ENCODE measurements at regions not wholly inside any gene's neighbourhood (a gene's known extent, or its start where the extent isn't known, plus 50 kb on each side); places are given as distances from the start of the nearest gene placed in this dataset.

- peak; percentile 16 for DNase-seq (ENCODE audit: low read depth)
- Histone ChIP-seq H3K4me3 (ENCODE audit: low read length) (no peak overlapping the region), H3K4me1 (ENCODE audit: control insufficient read depth, insufficient read depth, low read length) (peaks cover 8% of the 10 kb centered on the region)
Observed at GRCh38 chr6:81901551-81901966, 149.1 kb upstream of the TENT5A start.

DNA sequence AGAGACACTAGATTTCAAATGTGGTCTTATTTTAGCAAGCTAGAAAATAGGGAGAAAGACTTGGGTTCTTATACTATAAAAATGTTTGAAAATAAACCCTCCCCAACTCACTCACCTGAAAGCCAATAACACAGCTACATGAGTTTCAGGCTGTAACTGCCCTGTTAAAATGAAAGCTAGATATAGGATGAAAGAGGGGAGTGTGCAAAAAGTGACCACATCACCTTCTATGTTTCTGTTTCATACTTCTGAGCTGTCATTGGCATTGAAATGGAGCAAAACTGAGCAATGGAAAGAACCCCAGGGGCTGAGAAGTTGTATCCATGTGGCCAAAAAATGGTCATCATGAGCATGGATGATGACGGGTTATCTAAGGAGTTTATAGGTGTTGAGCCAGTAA is 148.1 kb upstream of the TENT5A start:
- peaks cover 4% of the 10 kb centered on the region for H3K9me3 ChIP-seq (ENCODE audit: control insufficient read depth, low read length)
- no peaks in the 10 kb centered on the region for H3K27me3 ChIP-seq (replicated peaks; ENCODE audit: control insufficient read depth, insufficient read depth, low read length)
- no peak overlapping the region for H3K4me3 ChIP-seq (ENCODE audit: low read length)
- H3K9ac ChIP-seq (ENCODE audit: low read length): no peak overlapping the region
- peaks cover 10% of the 10 kb centered on the region for H3K4me1 ChIP-seq (ENCODE audit: control insufficient read depth, insufficient read depth, low read length)
- H3K36me3 ChIP-seq (ENCODE audit: control insufficient read depth, insufficient read depth, low read length, severe bottlenecking): no peaks in the 10 kb centered on the region
- DNase-seq (ENCODE audit: low read depth): no peak

More at GRCh38 chr6:81901551-81901966, 149.1 kb upstream of the TENT5A start:
- Histone ChIP-seq H3K9ac (ENCODE audit: low read length) (no peak overlapping the region), H3K36me3 (ENCODE audit: control insufficient read depth, insufficient read depth, low read length, severe bottlenecking) (no peaks in the 10 kb centered on the region), H3K27me3 (replicated peaks; ENCODE audit: control insufficient read depth, insufficient read depth, low read length) (no peaks in the 10 kb centered on the region), H3K9me3 (ENCODE audit: control insufficient read depth, low read length) (peaks cover 4% of the 10 kb centered on the region)

GRCh38 chr6:81897793-81898192 is 145.3 kb upstream of the TENT5A start:
- H3K4me1 ChIP-seq (ENCODE audit: control insufficient read depth, insufficient read depth, low read length): peaks cover 28% of the 10 kb centered on the region
- no peaks in the 10 kb centered on the region for H3K36me3 ChIP-seq (ENCODE audit: control insufficient read depth, insufficient read depth, low read length, severe bottlenecking)
- no peak overlapping the region for H3K4me3 ChIP-seq (ENCODE audit: low read length)
- DNase-seq (ENCODE audit: low read depth): no peak
- H3K9ac ChIP-seq (ENCODE audit: low read length): no peak overlapping the region
- no peaks in the 10 kb centered on the region for H3K27me3 ChIP-seq (replicated peaks; ENCODE audit: control insufficient read depth, insufficient read depth, low read length)
- peaks cover under 1% of the 10 kb centered on the region for H3K9me3 ChIP-seq (ENCODE audit: control insufficient read depth, low read length)

- no peak overlapping the region for H3K4me3 ChIP-seq (ENCODE audit: low read length)
- no peaks in the 10 kb centered on the region for H3K27me3 ChIP-seq (replicated peaks; ENCODE audit: control insufficient read depth, insufficient read depth, low read length)
- no peaks in the 10 kb centered on the region for H3K36me3 ChIP-seq (ENCODE audit: control insufficient read depth, insufficient read depth, low read length, severe bottlenecking)
- H3K4me1 ChIP-seq (ENCODE audit: control insufficient read depth, insufficient read depth, low read length): peaks cover 27% of the 10 kb centered on the region
- DNase-seq (ENCODE audit: low read depth): no peak
- no peaks in the 10 kb centered on the region for H3K9me3 ChIP-seq (ENCODE audit: control insufficient read depth, low read length)
- no peak overlapping the region for H3K9ac ChIP-seq (ENCODE audit: low read length)
Observed at GRCh38 chr6:81896525-81897503, 144.3 kb upstream of the TENT5A start.

- no peaks in the 10 kb centered on the region for H3K27me3 ChIP-seq (replicated peaks; ENCODE audit: control insufficient read depth, insufficient read depth, low read length)
- H3K4me3 ChIP-seq (ENCODE audit: low read length): peak overlapping the region; percentile 73
- DNase-seq (ENCODE audit: low read depth): peak; percentile 66
- peaks cover 31% of the 10 kb centered on the region for H3K4me1 ChIP-seq (ENCODE audit: control insufficient read depth, insufficient read depth, low read length)
- peak overlapping the region; percentile 59 for H3K9ac ChIP-seq (ENCODE audit: low read length)
- H3K36me3 ChIP-seq (ENCODE audit: control insufficient read depth, insufficient read depth, low read length, severe bottlenecking): no peaks in the 10 kb centered on the region
- H3K9me3 ChIP-seq (ENCODE audit: control insufficient read depth, low read length): no peaks in the 10 kb centered on the region
Observed at GRCh38 chr6:81895511-81896185, 143.2 kb upstream of the TENT5A start.

DNA sequence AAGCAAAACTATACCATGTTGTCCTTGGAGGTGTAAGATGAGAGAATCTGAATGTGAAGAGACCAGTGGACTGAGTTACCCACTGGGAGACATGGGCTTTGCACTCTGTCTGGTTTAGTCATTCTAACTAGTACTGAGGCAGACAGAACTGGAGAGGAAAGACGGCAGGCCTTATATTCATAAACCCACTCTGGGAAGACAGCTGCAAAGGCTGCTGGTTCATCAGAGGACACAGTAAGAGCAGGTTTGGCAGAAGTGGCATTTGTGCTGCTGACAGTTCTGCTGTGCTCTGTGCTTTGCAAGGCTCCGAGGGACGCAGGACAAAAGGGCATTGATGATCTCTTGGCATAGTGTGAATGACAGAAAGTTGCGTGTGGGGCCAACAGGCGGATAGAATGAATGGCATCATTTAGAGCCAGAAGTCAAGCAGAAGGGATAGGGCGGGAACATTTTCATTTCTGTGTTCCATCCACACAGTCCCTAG is 142.3 kb upstream of the TENT5A start:
- DNase-seq (ENCODE audit: low read depth): peak; percentile 7
- Histone ChIP-seq H3K27me3 (replicated peaks; ENCODE audit: control insufficient read depth, insufficient read depth, low read length) (no peaks in the 10 kb centered on the region), H3K9ac (ENCODE audit: low read length) (peak overlapping the region; percentile 59), H3K4me3 (ENCODE audit: low read length) (peak overlapping the region; percentile 73), H3K4me1 (ENCODE audit: control insufficient read depth, insufficient read depth, low read length) (peaks cover 34% of the 10 kb centered on the region), H3K9me3 (ENCODE audit: control insufficient read depth, low read length) (no peaks in the 10 kb centered on the region), H3K36me3 (ENCODE audit: control insufficient read depth, insufficient read depth, low read length, severe bottlenecking) (no peaks in the 10 kb centered on the region)

GRCh38 chr6:81894306-81894705 is 141.8 kb upstream of the TENT5A start:
- Histone ChIP-seq H3K4me1 (ENCODE audit: control insufficient read depth, insufficient read depth, low read length) (peaks cover 34% of the 10 kb centered on the region), H3K9ac (ENCODE audit: low read length) (peak overlapping the region; percentile 59), H3K36me3 (ENCODE audit: control insufficient read depth, insufficient read depth, low read length, severe bottlenecking) (no peaks in the 10 kb centered on the region), H3K9me3 (ENCODE audit: control insufficient read depth, low read length) (no peaks in the 10 kb centered on the region), H3K4me3 (ENCODE audit: low read length) (peak overlapping the region; percentile 73), H3K27me3 (replicated peaks; ENCODE audit: control insufficient read depth, insufficient read depth, low read length) (no peaks in the 10 kb centered on the region)
- DNase-seq (ENCODE audit: low read depth): peak; percentile 66

DNA sequence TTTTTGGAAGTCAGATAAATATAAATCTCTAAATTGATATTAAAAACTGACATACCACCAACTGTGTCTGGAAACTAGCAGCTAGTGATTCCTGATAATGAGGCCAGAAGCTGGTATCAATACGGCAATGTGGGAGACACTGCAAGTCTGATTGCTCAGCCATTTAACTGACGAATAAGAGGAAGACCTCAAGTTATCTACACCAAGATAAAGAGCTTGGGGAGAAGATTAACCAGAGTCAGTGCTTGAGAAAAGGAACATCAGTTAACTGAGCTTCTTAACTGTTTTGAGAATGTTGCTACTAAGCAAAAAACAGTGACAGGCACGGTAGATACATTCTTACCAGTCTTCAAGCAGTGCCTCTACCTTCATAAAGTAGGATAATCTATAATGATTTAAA is 140.4 kb upstream of the TENT5A start:
- Histone ChIP-seq H3K27me3 (replicated peaks; ENCODE audit: control insufficient read depth, insufficient read depth, low read length) (no peaks in the 10 kb centered on the region), H3K9me3 (ENCODE audit: control insufficient read depth, low read length) (no peaks in the 10 kb centered on the region), H3K36me3 (ENCODE audit: control insufficient read depth, insufficient read depth, low read length, severe bottlenecking) (no peaks in the 10 kb centered on the region), H3K4me1 (ENCODE audit: control insufficient read depth, insufficient read depth, low read length) (peaks cover 34% of the 10 kb centered on the region), H3K4me3 (ENCODE audit: low read length) (no peak overlapping the region), H3K9ac (ENCODE audit: low read length) (no peak overlapping the region)
- no peak for DNase-seq (ENCODE audit: low read depth)

DNA sequence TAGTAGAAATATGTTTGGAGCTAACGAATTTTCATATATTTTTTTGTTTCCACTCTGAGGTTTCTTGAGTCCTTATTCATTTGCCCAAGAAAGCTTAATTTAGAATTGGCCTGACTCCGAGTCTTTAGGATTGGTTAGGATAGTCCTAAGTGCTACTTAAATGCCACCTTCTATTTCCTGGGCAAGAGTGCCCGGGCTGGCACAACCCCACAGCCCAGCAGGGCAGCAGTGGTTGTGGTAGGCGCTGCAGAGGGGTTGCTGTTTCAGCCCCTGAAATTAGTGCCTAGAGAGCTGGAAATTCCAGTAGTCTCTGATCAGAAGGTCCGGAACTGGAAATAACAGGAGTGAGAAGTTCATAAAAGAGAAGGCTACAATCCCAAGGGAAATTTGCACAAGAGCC is 139.4 kb upstream of the TENT5A start:
- peaks cover 34% of the 10 kb centered on the region for H3K4me1 ChIP-seq (ENCODE audit: control insufficient read depth, insufficient read depth, low read length)
- H3K9me3 ChIP-seq (ENCODE audit: control insufficient read depth, low read length): no peaks in the 10 kb centered on the region
- no peaks in the 10 kb centered on the region for H3K36me3 ChIP-seq (ENCODE audit: control insufficient read depth, insufficient read depth, low read length, severe bottlenecking)

GRCh38 chr6:81890846-81891245 is 138.4 kb upstream of the TENT5A start:
- Histone ChIP-seq H3K9ac (ENCODE audit: low read length) (no peak overlapping the region), H3K4me3 (ENCODE audit: low read length) (no peak overlapping the region), H3K4me1 (ENCODE audit: control insufficient read depth, insufficient read depth, low read length) (peaks cover 33% of the 10 kb centered on the region), H3K27me3 (replicated peaks; ENCODE audit: control insufficient read depth, insufficient read depth, low read length) (no peaks in the 10 kb centered on the region), H3K9me3 (ENCODE audit: control insufficient read depth, low read length) (no peaks in the 10 kb centered on the region), H3K36me3 (ENCODE audit: control insufficient read depth, insufficient read depth, low read length, severe bottlenecking) (no peaks in the 10 kb centered on the region)
- DNase-seq (ENCODE audit: low read depth): peak; percentile 61

More for the DNA sequence above, 139.4 kb upstream of the TENT5A start:
- H3K27me3 ChIP-seq (replicated peaks; ENCODE audit: control insufficient read depth, insufficient read depth, low read length): no peaks in the 10 kb centered on the region
- H3K4me3 ChIP-seq (ENCODE audit: low read length): no peak overlapping the region
- no peak overlapping the region for H3K9ac ChIP-seq (ENCODE audit: low read length)
- DNase-seq (ENCODE audit: low read depth): no peak

- DNase-seq (ENCODE audit: low read depth): no peak
- H3K27me3 ChIP-seq (replicated peaks; ENCODE audit: control insufficient read depth, insufficient read depth, low read length): no peaks in the 10 kb centered on the region
- H3K36me3 ChIP-seq (ENCODE audit: control insufficient read depth, insufficient read depth, low read length, severe bottlenecking): no peaks in the 10 kb centered on the region
- H3K4me3 ChIP-seq (ENCODE audit: low read length): no peak overlapping the region
- peaks cover 20% of the 10 kb centered on the region for H3K4me1 ChIP-seq (ENCODE audit: control insufficient read depth, insufficient read depth, low read length)
- H3K9ac ChIP-seq (ENCODE audit: low read length): no peak overlapping the region
- H3K9me3 ChIP-seq (ENCODE audit: control insufficient read depth, low read length): no peaks in the 10 kb centered on the region
Observed at GRCh38 chr6:81889377-81890053, 137.0 kb upstream of the TENT5A start.

Data from adipocyte (in vitro differentiated cells).